ENCODE measurements at regions not wholly inside any gene's neighbourhood (a gene's known extent, or its start where the extent isn't known, plus 50 kb on each side); places are given as distances from the start of the nearest gene placed in this dataset.

DNA sequence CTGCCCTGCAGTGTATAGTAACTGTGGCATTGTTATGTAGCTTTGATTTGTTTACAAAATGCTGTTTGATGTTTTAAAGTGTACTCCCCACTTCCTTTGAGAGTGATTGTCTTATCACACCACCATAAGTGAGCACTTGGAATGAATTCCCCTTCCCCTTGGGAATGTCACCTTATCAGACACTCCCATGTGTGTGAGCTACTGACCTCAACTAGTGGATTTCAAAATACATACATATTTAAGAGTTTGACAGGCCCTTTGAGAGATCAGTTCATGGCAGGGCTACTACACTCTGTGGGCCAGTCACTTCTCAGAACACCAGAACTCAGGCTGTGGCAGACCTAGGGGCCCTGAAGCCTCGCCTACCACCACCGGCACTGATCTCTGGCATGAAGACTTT is 547.6 kb downstream of the NR2F2 start:
- no peaks in the 10 kb centered on the region for H3K9me3 ChIP-seq (ENCODE audit: insufficient read depth, low read length)

DNA sequence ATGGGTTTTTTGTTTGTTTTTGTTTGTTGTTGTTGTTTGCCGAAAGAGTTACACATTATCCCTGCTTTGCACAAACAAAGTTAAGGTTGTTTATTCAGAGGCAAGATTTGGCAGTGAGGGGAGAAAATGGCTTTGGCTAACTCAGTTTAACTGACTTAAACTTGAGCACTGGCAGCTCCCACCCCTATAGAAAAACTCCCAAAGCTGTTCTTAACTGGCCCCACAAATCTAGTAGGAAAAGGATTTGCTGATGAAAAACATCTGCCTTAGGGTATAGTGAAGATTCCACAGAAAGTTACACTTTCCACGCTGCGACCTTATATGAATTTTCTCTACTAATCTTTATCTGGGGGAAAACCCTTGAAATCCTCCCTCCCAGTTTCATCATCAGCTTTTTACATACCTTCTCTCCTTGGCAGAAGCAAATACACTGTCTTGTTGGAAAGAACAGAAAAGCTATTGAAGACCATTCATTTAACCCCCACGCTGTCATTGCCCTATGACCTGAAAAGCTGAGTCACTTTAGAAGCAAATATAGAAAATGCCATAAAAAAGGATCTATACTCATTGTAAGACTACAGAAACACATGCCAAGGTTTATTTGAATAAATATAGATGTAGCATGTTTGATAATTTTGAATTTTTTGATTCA is 551.7 kb downstream of the NR2F2 start:
- Histone ChIP-seq H3K9me3 (ENCODE audit: insufficient read depth, low read length) (no peaks in the 10 kb centered on the region), H3K4me3 (ENCODE audit: insufficient read length, low read depth) (no peak overlapping the region), H3K27me3 (ENCODE audit: insufficient read depth, insufficient read length) (no peaks in the 10 kb centered on the region), H3K4me1 (ENCODE audit: insufficient read depth, insufficient read length) (no peaks in the 10 kb centered on the region), H3K9ac (ENCODE audit: insufficient read length, low read depth) (no peak overlapping the region), H3K36me3 (ENCODE audit: insufficient read depth, insufficient read length, low read length) (no peaks in the 10 kb centered on the region)
- TF ChIP-seq YY1 (IDR thresholded peaks at IDR 0.05; ENCODE audit: insufficient read depth, insufficient read length), result no peak
- no peak for TF ChIP-seq ZNF274 (IDR thresholded peaks at IDR 0.05; ENCODE audit: low read depth, low read length)
- no peak for TF ChIP-seq SUZ12 (IDR thresholded peaks at IDR 0.05; ENCODE audit: extremely low read depth, insufficient read depth, insufficient read length)
- no peak for DNase-seq (ENCODE audit: low read depth, low spot score)

More for the DNA sequence above, 547.6 kb downstream of the NR2F2 start:
- no peak for DNase-seq (ENCODE audit: low read depth, low spot score)
- Histone ChIP-seq H3K9ac (ENCODE audit: insufficient read length, low read depth) (no peak overlapping the region), H3K4me3 (ENCODE audit: insufficient read length, low read depth) (no peak overlapping the region), H3K4me1 (ENCODE audit: insufficient read depth, insufficient read length) (no peaks in the 10 kb centered on the region), H3K27me3 (ENCODE audit: insufficient read depth, insufficient read length) (no peaks in the 10 kb centered on the region), H3K36me3 (ENCODE audit: insufficient read depth, insufficient read length, low read length) (no peaks in the 10 kb centered on the region)
- TF ChIP-seq YY1 (IDR thresholded peaks at IDR 0.05; ENCODE audit: insufficient read depth, insufficient read length), result no peak
- TF ChIP-seq SUZ12 (IDR thresholded peaks at IDR 0.05; ENCODE audit: extremely low read depth, insufficient read depth, insufficient read length), result no peak
- TF ChIP-seq ZNF274 (IDR thresholded peaks at IDR 0.05; ENCODE audit: low read depth, low read length), result no peak

DNA sequence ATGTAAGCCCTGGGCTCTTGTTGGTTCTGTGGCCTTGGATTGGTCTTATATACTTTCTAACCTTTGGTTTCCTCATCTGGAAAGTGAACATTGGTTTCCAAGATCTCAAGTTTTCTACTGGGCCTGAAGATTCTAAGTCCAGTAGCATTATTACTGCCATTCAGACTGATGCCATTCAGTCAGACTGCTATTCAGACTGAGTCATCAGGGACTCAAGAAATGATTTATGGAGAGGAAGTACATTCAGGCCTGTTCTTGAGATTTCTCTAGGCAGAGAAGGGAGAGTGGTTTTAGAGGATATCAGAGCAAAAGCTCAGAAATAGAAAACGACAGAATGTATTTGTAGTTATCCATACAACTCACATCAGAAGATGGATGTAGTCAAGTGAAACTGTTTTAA is 557.2 kb downstream of the NR2F2 start:
- no peak for DNase-seq (ENCODE audit: low read depth, low spot score)
- no peaks in the 10 kb centered on the region for H3K27me3 ChIP-seq (ENCODE audit: insufficient read depth, insufficient read length)
- no peaks in the 10 kb centered on the region for H3K4me1 ChIP-seq (ENCODE audit: insufficient read depth, insufficient read length)
- no peaks in the 10 kb centered on the region for H3K9me3 ChIP-seq (ENCODE audit: insufficient read depth, low read length)
- TF ChIP-seq YY1 (IDR thresholded peaks at IDR 0.05; ENCODE audit: insufficient read depth, insufficient read length) (no peak), ZNF274 (IDR thresholded peaks at IDR 0.05; ENCODE audit: low read depth, low read length) (no peak), SUZ12 (IDR thresholded peaks at IDR 0.05; ENCODE audit: extremely low read depth, insufficient read depth, insufficient read length) (no peak)
- no peak overlapping the region for H3K4me3 ChIP-seq (ENCODE audit: insufficient read length, low read depth)
- H3K9ac ChIP-seq (ENCODE audit: insufficient read length, low read depth), result no peak overlapping the region
- H3K36me3 ChIP-seq (ENCODE audit: insufficient read depth, insufficient read length, low read length), result no peaks in the 10 kb centered on the region

DNA sequence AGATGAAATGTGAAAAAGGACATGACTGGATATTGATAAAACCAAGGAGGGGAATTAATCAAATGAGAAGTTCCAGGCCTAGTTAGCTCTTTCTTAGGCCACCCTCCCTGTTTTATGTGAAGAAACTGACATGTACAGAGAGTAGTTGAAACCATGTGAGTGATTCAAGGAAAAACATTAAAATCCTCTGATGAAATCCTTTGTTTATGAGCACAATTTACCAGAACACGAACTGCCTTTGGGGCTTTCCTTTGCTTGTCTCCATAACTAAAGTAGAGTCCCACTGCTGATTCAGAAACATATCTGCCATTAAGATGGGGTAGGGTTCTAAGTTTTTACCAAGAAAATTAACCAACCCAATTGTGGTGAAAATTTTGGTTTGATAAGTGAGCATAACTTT is 558.3 kb downstream of the NR2F2 start:
- no peak overlapping the region for H3K9ac ChIP-seq (ENCODE audit: insufficient read length, low read depth)
- DNase-seq (ENCODE audit: low read depth, low spot score), result no peak
- no peaks in the 10 kb centered on the region for H3K36me3 ChIP-seq (ENCODE audit: insufficient read depth, insufficient read length, low read length)
- no peak overlapping the region for H3K4me3 ChIP-seq (ENCODE audit: insufficient read length, low read depth)
- H3K4me1 ChIP-seq (ENCODE audit: insufficient read depth, insufficient read length), result no peaks in the 10 kb centered on the region
- H3K9me3 ChIP-seq (ENCODE audit: insufficient read depth, low read length), result no peaks in the 10 kb centered on the region
- TF ChIP-seq ZNF274 (IDR thresholded peaks at IDR 0.05; ENCODE audit: low read depth, low read length) (no peak), SUZ12 (IDR thresholded peaks at IDR 0.05; ENCODE audit: extremely low read depth, insufficient read depth, insufficient read length) (no peak), YY1 (IDR thresholded peaks at IDR 0.05; ENCODE audit: insufficient read depth, insufficient read length) (no peak)
- no peaks in the 10 kb centered on the region for H3K27me3 ChIP-seq (ENCODE audit: insufficient read depth, insufficient read length)

DNA sequence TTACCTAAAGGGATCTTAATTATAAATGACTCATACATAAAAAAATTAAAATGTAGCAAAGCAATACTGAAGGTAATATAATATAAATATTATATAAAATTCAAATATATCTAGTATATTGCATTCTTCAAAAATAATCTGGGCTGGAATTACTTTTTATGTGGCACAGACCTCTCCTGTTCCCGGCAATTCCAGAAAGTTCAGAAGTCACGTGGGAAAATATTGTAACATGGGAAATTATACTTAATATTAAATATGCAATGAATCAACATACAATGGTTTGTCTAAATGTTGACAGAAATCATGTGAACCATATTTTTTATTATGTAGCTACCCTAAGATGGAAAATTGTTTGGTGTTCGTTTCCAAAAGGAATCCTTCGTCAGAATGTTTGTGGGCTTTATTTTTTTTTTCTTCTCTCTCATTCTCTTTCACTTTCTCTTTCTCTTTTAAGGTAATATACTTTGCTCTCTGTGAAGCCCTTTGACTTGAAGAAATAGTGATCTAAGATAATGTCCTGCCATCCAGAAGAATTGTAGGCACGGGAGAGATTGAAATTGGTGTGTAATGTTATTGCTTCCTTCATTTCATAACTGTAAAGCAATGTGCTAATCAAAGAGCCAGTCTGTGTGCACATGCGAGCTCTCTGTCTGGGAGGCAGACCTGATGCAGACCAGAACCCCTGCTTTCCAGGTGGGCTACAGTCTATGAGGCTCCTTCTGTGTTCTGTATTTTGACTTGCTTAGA is 559.4 kb downstream of the NR2F2 start:
- Histone ChIP-seq H3K9ac (ENCODE audit: insufficient read length, low read depth) (no peak overlapping the region), H3K36me3 (ENCODE audit: insufficient read depth, insufficient read length, low read length) (no peaks in the 10 kb centered on the region), H3K9me3 (ENCODE audit: insufficient read depth, low read length) (no peaks in the 10 kb centered on the region), H3K4me3 (ENCODE audit: insufficient read length, low read depth) (no peak overlapping the region), H3K4me1 (ENCODE audit: insufficient read depth, insufficient read length) (no peaks in the 10 kb centered on the region), H3K27me3 (ENCODE audit: insufficient read depth, insufficient read length) (no peaks in the 10 kb centered on the region)
- TF ChIP-seq ZNF274 (IDR thresholded peaks at IDR 0.05; ENCODE audit: low read depth, low read length), result no peak
- no peak for DNase-seq (ENCODE audit: low read depth, low spot score)

DNA sequence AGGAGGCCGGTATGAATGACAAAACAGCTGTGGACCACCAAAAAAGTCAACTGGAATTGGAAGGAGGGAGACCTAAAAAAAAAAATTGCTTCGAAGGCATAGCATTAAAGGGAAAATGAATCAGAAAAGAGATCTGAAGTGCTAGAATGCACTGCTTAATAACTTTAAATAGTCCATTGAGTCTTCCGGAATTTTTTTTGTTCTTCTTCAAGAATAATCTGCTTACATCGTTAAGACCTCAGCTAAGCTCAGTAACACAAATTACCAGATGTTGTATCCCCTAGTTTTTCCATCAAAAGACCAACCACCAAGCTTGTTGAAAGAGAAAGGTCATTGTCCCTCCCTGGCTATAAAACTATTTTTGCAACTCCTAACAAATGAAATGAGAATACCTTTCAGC is 560.5 kb downstream of the NR2F2 start:
- H3K4me1 ChIP-seq (ENCODE audit: insufficient read depth, insufficient read length), result no peaks in the 10 kb centered on the region
- H3K4me3 ChIP-seq (ENCODE audit: insufficient read length, low read depth), result no peak overlapping the region
- H3K27me3 ChIP-seq (ENCODE audit: insufficient read depth, insufficient read length), result no peaks in the 10 kb centered on the region
- no peak for DNase-seq (ENCODE audit: low read depth, low spot score)
- H3K36me3 ChIP-seq (ENCODE audit: insufficient read depth, insufficient read length, low read length), result no peaks in the 10 kb centered on the region
- no peaks in the 10 kb centered on the region for H3K9me3 ChIP-seq (ENCODE audit: insufficient read depth, low read length)
- TF ChIP-seq ZNF274 (IDR thresholded peaks at IDR 0.05; ENCODE audit: low read depth, low read length), result no peak
- no peak for TF ChIP-seq YY1 (IDR thresholded peaks at IDR 0.05; ENCODE audit: insufficient read depth, insufficient read length)
- TF ChIP-seq SUZ12 (IDR thresholded peaks at IDR 0.05; ENCODE audit: extremely low read depth, insufficient read depth, insufficient read length), result no peak
- H3K9ac ChIP-seq (ENCODE audit: insufficient read length, low read depth), result no peak overlapping the region

DNA sequence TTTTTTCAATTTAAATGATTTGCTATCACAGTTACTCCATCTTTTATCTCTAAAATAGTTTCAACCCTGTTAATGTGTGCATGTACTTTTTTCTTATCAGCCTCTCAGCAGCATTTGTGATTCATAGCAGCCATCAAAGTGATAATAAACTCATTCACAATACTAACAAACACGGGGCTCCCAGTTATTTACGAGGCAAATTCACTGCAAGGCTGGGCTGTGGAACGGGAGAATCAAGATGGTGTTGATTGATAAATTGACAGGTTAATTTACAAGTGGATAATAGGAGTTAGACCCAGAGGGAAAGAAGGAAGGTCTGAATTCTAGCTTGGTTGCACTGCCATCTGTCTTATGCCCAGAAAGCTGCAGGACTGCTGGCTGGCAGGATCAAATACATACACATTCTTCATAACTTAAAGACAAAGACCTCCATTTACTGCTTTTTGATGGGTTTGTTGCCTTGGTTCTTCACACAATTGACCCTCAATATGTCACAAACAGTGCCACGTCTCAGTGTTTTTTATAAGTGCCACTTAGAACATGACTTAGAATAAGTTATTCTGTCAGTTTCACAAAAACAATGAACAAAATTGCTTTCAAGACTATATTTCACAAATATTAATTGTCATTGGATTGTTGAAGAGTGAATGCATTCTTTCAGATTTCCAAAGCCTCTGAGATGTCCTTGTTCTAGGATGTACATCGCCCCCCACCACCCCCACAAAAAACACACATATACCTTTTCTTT is 562.8 kb downstream of the NR2F2 start:
- H3K27me3 ChIP-seq (ENCODE audit: insufficient read depth, insufficient read length), result no peaks in the 10 kb centered on the region
- H3K9ac ChIP-seq (ENCODE audit: insufficient read length, low read depth), result no peak overlapping the region
- no peaks in the 10 kb centered on the region for H3K4me1 ChIP-seq (ENCODE audit: insufficient read depth, insufficient read length)
- H3K9me3 ChIP-seq (ENCODE audit: insufficient read depth, low read length), result no peaks in the 10 kb centered on the region
- TF ChIP-seq SUZ12 (IDR thresholded peaks at IDR 0.05; ENCODE audit: extremely low read depth, insufficient read depth, insufficient read length) (no peak), ZNF274 (IDR thresholded peaks at IDR 0.05; ENCODE audit: low read depth, low read length) (no peak), YY1 (IDR thresholded peaks at IDR 0.05; ENCODE audit: insufficient read depth, insufficient read length) (no peak)
- DNase-seq (ENCODE audit: low read depth, low spot score), result peak; percentile 43
- H3K4me3 ChIP-seq (ENCODE audit: insufficient read length, low read depth), result no peak overlapping the region
- H3K36me3 ChIP-seq (ENCODE audit: insufficient read depth, insufficient read length, low read length), result no peaks in the 10 kb centered on the region
